ENCODE measurements at regions not wholly inside any gene's neighbourhood (a gene's known extent, or its start where the extent isn't known, plus 50 kb on each side); places are given as distances from the start of the nearest gene placed in this dataset.

DNA sequence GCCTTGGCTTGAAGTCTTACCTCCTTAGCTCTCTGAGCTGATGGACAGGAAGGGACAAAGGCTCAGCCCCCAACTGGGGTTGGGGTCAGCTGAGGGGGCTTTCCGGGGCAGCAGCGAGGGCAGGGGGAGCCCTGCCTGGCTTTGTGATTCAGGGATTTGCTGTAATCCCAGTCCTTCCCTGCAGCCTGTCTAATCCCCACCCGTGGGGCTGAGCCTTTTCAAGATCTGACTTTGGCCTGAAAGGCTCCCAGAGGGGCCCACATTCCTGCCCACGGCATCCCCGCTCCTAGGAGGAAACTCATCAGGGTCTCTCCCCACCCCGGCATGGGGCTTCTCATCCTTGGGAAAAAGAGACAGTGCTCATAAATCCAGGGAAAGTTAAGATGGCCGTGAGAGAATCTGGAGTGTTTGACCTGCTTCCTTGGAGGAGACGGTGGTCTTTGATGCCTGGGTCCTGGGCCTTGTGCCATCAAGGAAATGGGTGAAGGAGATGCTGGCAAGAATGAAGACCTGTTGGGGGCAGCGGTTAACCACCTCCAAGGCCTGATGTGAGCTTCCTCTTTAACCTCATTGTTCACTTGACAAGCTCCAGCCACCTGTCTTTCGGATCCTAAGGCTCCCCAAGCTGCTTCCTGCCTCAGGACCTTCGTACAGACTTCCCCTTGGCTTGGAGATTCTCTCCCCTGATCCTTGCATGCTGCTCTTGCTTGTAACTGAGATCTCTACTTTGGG, 83.1 kb upstream of the WNT4 start:
- TF ChIP-seq, protein P1, sequence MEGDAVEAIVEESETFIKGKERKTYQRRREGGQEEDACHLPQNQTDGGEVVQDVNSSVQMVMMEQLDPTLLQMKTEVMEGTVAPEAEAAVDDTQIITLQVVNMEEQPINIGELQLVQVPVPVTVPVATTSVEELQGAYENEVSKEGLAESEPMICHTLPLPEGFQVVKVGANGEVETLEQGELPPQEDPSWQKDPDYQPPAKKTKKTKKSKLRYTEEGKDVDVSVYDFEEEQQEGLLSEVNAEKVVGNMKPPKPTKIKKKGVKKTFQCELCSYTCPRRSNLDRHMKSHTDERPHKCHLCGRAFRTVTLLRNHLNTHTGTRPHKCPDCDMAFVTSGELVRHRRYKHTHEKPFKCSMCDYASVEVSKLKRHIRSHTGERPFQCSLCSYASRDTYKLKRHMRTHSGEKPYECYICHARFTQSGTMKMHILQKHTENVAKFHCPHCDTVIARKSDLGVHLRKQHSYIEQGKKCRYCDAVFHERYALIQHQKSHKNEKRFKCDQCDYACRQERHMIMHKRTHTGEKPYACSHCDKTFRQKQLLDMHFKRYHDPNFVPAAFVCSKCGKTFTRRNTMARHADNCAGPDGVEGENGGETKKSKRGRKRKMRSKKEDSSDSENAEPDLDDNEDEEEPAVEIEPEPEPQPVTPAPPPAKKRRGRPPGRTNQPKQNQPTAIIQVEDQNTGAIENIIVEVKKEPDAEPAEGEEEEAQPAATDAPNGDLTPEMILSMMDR (IDR thresholded peaks at IDR 0.05): no peak
- no peaks in the 10 kb centered on the region for H3K9me3 ChIP-seq (replicated peaks in 1 of 2; ENCODE audit: control insufficient read depth in 1 of 2, insufficient read depth in 1 of 2, low read length in 2 of 2)
- Mint-ChIP-seq H3K36me3 (no peaks in the 10 kb centered on the region), H3K27me3 (ENCODE audit: low read depth in 3 of 3) (peaks cover 8 to 18% (median 8%) of the 10 kb centered on the region in 3 donors), H3K27ac (no peak overlapping the region), H3K9me3 (peaks cover 0 to 3% (median 0%) of the 10 kb centered on the region in 7 donors), H3K4me3 (no peak overlapping the region), H3K4me1 (no peaks in the 10 kb centered on the region)
- no peak for DNase-seq
- no peak overlapping the region for H3K27ac ChIP-seq (ENCODE audit: low read depth in 1 of 2, low read length in 2 of 2)
- H3K9ac ChIP-seq (ENCODE audit: insufficient read depth, low read length, poor library complexity, severe bottlenecking): no peak overlapping the region
- WGBS (ENCODE audit: insufficient coverage): 41% methylated on average over 7 of the region's 11 CpGs
- no peaks in the 10 kb centered on the region for H3K4me1 ChIP-seq (ENCODE audit: control insufficient read depth in 1 of 2, insufficient read depth in 2 of 2, low read length in 2 of 2)
- no peaks in the 10 kb centered on the region for H3K36me3 ChIP-seq (replicated peaks in 1 of 2; ENCODE audit: control insufficient read depth in 1 of 2, insufficient read depth in 2 of 2, low read length in 2 of 2)
- no peak overlapping the region for H3K4me2 ChIP-seq (replicated peaks; ENCODE audit: extremely low read depth, low read length, poor library complexity, severe bottlenecking)
- no peak overlapping the region for H3K4me3 ChIP-seq (replicated peaks in 1 of 3; ENCODE audit: low read depth in 2 of 3, low read length in 3 of 3)
- intact Hi-C loops (cut with micrococcal nuclease): no loop called here
- H3K27me3 ChIP-seq (ENCODE audit: control insufficient read depth in 2 of 2, insufficient read depth in 2 of 2, low read length in 2 of 2): no peaks in the 10 kb centered on the region
- no peak overlapping the region for H2AFZ ChIP-seq (ENCODE audit: insufficient read depth, low read depth, low read length, poor library complexity, severe bottlenecking)
- no peaks in the 10 kb centered on the region for H3K79me2 ChIP-seq (ENCODE audit: insufficient read depth, low read length)
- no peaks in the 10 kb centered on the region for H4K20me1 ChIP-seq (ENCODE audit: insufficient read depth, low read length)

DNA sequence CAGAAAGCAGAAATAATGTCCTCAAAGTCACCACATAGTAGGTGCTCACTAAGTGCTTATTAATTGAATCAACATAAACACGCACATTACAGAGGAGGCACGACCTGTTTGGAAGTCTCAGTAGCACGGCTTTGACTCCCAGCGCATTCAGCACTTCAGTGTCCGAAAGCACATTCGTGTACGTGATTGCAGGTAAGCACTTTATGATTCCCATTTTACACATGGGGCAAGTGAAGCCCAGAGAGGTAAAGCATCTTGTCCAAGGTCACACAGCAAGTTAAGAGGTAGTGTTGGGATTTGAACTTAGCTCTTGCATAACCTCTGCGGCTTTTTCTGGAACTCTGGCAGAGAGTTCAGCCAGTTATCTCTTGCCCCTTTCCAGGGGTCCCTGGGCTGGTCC, 85.2 kb upstream of the WNT4 start:
- H3K4me3 Mint-ChIP-seq: no peak overlapping the region
- H3K27me3 Mint-ChIP-seq (ENCODE audit: low read depth in 3 of 3): peaks cover 8 to 16% (median 9%) of the 10 kb centered on the region in 3 donors
- Histone ChIP-seq H3K27ac (ENCODE audit: low read depth in 1 of 2, low read length in 2 of 2) (no peak overlapping the region), H3K4me3 (replicated peaks in 1 of 3; ENCODE audit: low read depth in 2 of 3, low read length in 3 of 3) (no peak overlapping the region), H3K9ac (ENCODE audit: insufficient read depth, low read length, poor library complexity, severe bottlenecking) (no peak overlapping the region), H4K20me1 (ENCODE audit: insufficient read depth, low read length) (no peaks in the 10 kb centered on the region), H3K9me3 (replicated peaks in 1 of 2; ENCODE audit: control insufficient read depth in 1 of 2, insufficient read depth in 1 of 2, low read length in 2 of 2) (no peaks in the 10 kb centered on the region), H3K27me3 (ENCODE audit: control insufficient read depth in 2 of 2, insufficient read depth in 2 of 2, low read length in 2 of 2) (no peaks in the 10 kb centered on the region), H3K79me2 (ENCODE audit: insufficient read depth, low read length) (no peaks in the 10 kb centered on the region), H2AFZ (ENCODE audit: insufficient read depth, low read depth, low read length, poor library complexity, severe bottlenecking) (no peak overlapping the region), H3K4me1 (ENCODE audit: control insufficient read depth in 1 of 2, insufficient read depth in 2 of 2, low read length in 2 of 2) (no peaks in the 10 kb centered on the region), H3K4me2 (replicated peaks; ENCODE audit: extremely low read depth, low read length, poor library complexity, severe bottlenecking) (no peak overlapping the region), H3K36me3 (replicated peaks in 1 of 2; ENCODE audit: control insufficient read depth in 1 of 2, insufficient read depth in 2 of 2, low read length in 2 of 2) (no peaks in the 10 kb centered on the region)
- H3K27ac Mint-ChIP-seq: no peak overlapping the region
- no peaks in the 10 kb centered on the region for H3K36me3 Mint-ChIP-seq
- H3K4me1 Mint-ChIP-seq: no peaks in the 10 kb centered on the region
- WGBS (ENCODE audit: insufficient coverage): 98% methylated on average over 8 of the region's 8 CpGs
- intact Hi-C loops (cut with micrococcal nuclease): no loop called here
- no peak for DNase-seq
- TF ChIP-seq, protein P1 (IDR thresholded peaks at IDR 0.05): no peak
- H3K9me3 Mint-ChIP-seq: peaks cover 0 to 3% (median 0%) of the 10 kb centered on the region in 7 donors

Data from CD14-positive monocyte (primary cell).